Caki2 (cell line): ENCODE measurements at regions not wholly inside any gene's neighbourhood (a gene's known extent, or its start where the extent isn't known, plus 50 kb on each side); places are given as distances from the start of the nearest gene placed in this dataset.

Experiments used
- DNase-seq: peaks from one replicate; pipeline ENCODE4 v3.0.0-alpha.2; 2015; ENCODE audit warnings: low read depth
- in situ Hi-C: cut with HindIII; loops from 2 replicates; pipeline ENCODE4 v1.10.0; 2016; ENCODE audit warnings: low sequenced_read_pairs, low pct_unique_long_range_greater_than_20kb, mixed read lengths

DNA sequence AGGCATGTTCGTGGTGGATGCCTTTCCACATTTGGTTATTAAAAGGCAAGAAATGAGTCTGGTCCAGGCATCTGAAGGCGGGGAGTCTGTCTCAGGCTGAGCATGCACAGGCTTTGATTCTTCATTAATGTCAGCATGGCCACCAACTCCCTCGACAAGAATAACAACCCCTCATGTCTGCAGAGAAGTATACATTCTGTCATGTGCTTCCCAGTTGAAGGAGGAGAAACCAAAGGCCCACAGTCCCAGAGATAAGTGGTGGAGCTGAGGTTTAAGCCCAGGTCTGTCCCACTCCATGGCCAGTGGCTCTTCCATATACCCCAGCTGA, 61.6 kb upstream of the LAPTM5 start:
- no peak for DNase-seq
- in situ Hi-C loops, result loop anchor here (25.0 kb wide), 1 partner anchor 93 kb away; the partner anchor contains the start of gene SDC3

DNA sequence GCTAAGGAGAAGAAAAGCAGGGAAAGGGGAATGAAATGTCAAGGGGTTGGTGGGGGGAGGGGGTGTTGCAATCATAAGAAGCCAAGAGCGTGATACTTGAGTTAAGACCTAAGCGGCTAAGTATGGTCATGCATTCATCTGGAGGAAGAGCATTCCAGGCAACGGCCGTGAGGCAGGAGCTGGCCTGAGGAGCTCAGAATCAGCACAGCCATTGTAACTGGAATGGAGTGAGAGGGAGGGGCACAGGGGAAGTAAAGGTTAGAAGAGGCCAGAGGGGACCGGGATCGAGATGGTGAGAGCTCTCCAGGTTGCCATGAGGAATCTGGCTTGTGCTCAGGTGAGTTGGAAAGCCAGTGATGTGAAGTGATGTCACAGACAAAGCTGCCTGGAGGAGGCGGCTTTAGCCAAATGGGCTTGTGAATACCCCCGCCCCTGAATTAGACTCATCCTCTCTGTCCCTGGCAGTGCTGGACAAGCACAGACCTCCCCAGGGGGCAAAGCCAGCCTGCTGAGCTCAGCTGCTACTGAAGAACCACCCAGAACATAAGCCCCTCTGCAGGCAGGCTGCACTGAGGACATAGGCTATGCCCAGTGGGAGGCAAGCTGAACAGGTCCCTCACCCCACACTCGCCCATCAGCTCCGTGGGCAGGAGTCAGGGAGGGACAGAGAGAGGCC, 61.1 kb upstream of the LAPTM5 start:
- no peak for DNase-seq
- in situ Hi-C loops, result loop anchor here (25.0 kb wide), 1 partner anchor 94 kb away; the partner anchor contains the start of gene SDC3

DNA sequence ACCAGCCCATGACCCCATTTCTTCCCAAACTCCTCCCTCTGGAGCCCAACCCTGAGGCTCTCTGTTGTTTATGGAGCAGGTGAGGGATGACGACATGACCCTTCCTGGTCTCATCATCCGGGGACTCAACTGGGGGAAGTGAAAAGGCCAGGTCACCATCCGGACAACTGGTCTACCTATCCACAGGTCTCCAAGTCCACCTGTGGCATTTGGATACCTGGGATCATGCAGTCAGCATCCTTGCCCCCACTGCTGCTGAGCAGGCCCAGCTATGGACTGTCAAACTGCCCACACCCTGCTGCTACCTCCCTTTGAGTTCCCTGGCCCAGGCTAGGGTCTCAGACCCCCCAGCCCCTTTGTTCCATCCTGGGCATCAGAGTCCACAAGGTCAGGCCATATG, 60.0 kb upstream of the LAPTM5 start:
- no peak for DNase-seq
- in situ Hi-C loops, result loop anchor here (25.0 kb wide), 1 partner anchor 95 kb away; the partner anchor contains the start of gene SDC3

DNA sequence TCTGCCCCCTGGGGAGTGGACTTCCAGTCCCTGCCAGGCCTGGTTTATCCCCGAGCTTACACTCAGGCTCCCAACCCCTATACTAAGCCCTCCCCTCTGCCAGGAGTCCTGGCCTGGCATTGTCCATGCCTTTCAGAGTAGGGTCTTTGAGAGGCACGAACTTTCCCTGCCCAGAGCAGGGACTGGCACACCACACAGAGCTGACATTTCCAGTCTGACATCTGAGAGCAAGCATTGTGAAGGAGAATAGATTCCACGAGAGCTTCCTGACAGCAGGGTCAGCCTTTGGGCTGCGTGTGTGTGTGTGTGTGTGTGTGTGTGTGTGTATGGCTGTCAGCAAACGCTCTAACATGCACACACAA, 59.5 kb upstream of the LAPTM5 start:
- no peak for DNase-seq
- in situ Hi-C loops, result loop anchor here (25.0 kb wide), 1 partner anchor 95 kb away; the partner anchor contains the start of gene SDC3

DNA sequence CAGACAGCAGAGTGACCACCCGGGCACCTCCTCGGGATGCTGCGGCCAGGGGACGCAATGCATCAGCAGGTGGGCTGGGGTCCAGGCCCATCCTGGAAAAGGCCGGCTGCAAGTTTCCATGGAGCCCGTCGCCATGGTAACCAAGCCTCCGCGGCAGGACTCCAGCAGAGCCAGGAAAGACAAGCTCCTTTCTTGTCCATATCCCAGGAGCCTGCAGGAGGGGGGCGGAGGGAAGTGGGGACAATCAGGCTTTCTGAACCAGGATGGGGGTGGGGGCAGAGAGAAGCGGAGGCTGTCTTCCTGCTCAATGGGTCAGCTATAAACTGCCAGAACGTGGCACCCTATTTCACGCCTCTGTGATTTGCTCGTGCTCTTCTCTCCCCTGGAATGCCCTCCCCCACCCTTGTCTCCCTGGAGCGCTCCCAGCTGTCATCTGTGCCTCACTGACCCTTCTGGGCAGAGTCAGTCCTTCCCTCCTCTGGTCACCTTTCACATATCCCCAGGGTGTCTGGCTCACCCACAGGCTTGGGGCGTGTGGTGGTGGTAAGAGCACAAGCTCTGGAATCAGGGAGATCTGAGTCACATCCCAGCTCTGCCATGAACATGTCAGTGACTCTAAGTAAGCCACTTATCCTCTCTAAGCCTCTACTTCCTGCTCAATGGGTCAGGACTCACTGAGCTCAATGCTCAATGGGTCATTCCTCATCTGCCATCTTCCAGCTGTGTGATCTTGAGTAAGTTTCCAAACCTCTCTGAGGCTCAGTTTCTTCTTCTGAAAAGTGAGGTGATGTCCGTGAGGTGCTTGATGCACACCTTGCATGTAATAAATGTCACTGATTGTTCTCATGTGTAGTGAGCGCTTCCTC, 58.9 kb upstream of the LAPTM5 start:
- in situ Hi-C loops, result loop anchor here (25.0 kb wide), 1 partner anchor 96 kb away; the partner anchor contains the start of gene SDC3
- peak; percentile 98 for DNase-seq

DNA sequence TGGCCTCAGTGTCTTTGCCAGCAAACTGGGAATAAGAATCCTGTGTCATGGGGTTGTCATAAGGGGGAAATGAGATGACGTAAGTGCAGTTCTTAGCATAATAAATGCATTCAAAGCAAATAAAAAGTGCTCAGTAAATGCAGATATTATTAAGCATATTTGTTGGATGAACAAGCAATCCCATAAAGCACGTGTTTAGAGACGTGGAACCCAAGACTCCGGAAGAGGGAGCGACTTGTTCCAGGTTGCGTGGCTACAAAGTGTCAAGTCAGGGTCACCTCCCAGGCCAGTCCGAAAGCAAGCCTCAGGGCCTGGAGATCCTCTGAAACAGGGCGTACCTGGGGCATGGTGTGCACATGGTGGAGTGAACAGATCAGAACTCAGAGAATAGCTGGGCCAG, 58.0 kb upstream of the LAPTM5 start:
- no peak for DNase-seq
- in situ Hi-C loops, result loop anchor here (25.0 kb wide), 1 partner anchor 97 kb away; the partner anchor contains the start of gene SDC3

DNA sequence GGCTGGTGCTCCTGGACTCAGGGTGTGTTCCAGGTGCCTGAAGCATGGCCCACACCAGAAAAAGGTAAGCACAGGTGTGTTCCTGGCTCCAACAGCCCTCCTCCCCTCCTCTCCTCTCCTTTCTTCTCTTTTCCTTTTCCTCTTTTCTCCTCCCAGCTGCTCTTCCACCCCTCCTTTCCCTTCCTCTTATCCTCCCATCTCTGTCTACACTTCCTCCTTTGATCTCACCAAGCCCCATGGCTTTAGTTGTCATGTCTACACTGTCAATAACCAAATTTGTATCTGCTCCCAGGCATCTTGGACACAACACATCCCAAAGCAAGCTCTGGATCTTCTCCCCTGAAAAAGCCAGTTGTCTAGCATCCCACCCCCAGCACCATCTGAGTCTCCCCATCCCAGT, 56.7 kb upstream of the LAPTM5 start:
- in situ Hi-C loops, result loop anchor here (25.0 kb wide), 1 partner anchor 98 kb away; the partner anchor contains the start of gene SDC3
- DNase-seq, result no peak

DNA sequence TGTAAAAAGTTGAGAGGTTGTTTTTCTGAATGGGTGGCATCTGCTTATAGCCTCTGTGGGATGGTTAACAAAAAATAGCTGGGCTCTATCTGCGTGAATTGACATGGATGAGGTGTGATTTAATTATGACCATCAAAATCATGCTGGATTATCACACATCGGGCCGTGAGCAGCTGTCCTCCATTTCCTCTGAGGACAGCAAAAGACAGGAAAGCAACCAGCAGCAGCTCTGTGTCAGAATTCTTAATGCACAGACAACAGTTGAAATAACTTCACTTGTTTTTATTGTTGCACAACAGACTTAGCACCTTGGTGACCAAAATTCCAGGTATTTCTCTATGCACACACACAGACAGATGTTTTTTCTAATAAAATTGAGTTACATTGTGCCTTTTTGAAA, 54.5 kb upstream of the LAPTM5 start:
- no peak for DNase-seq
- in situ Hi-C loops, result loop anchor here (25.0 kb wide), 1 partner anchor 100 kb away; the partner anchor contains the start of gene SDC3

DNA sequence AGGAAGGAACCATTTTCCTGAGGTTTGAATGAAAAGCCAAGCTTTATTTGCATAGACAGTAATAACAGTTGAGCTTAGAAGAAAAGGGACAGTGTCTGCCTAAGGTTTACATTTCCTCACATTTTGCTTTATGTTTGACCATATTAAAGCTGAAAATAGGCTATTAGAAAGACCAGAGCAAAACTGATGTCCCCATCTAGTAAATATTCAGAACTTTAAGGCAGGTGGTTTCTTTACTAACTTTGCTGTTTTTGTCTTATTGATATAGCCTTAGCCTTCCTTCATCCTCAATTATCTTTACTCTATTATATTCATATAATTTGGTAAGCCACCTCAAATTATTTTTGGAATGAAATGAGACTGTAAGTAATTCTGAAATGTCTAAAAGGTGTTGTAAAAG, 53.6 kb upstream of the LAPTM5 start:
- no peak for DNase-seq
- in situ Hi-C loops, result loop anchor here (25.0 kb wide), 1 partner anchor 101 kb away; the partner anchor contains the start of gene SDC3

DNA sequence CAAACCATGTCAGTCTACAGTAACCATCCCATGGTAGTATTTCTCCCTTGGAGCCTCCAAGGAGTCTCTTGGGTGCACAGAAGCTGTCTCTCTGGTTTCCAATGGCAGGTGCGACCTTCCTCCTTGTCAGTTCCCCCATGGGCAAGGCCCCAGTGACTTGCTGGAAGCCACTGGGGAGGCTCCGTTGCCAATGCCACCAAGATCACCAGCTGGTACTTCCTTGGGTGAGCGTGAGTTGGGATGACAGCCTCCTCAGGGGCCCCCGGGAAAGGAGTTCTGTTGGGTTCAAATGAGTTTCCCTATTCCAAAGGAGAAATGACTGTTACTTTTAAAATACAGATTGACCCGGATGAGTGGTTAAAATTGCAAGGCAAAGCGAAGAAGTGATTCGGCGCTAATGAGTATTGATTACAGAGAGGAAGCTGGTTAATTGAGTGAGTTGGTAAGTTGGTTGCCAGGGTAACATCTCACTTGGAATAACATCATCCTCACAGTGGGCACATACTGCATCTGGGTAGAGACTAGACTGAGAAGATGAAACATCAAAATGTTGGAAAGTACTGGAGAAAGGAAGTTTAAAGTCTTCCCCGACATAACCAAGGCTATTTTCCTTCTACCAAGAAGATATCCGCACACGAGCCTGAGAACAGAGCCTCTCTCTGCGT, 53.0 kb upstream of the LAPTM5 start:
- in situ Hi-C loops, result loop anchor here (25.0 kb wide), 1 partner anchor 102 kb away; the partner anchor contains the start of gene SDC3
- no peak for DNase-seq

DNA sequence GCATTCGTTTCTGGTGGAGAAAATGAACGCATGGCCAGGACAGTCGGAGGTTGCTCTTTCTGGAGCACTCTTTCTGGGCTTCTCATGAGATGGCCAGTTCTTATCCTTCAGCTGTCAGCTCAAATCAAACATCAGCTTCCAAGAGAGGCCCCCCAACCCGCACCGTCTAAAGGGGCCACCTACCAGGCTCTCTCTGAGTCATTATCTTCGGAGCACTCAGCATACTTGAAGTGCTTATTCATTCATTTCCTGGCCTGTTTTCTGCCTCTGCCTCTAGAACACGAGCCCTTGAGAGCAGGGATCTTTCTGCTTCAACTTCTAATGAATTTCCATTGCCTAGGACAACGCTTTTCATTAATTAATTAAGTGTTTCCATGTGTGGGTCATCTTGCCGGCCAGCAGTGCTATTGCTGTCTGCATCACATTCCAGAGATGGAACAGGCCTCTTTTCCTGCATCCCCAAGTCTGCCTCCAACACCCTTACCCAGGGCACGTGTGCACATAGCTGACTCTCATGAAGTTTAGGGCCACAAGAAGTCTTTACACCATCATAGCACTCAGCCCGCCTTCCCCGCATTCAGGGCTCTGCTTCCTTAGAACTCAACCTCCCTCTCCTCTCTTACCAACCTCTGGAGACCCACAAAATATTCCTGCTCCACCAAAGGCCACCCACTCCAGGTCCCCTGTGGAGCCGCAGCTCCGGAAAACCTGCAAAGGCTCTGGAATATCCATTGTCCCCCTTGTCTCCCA, 52.1 kb upstream of the LAPTM5 start:
- peak; percentile 35 for DNase-seq
- in situ Hi-C loops, result loop anchor here (25.0 kb wide), 1 partner anchor 103 kb away; the partner anchor contains the start of gene SDC3

DNA sequence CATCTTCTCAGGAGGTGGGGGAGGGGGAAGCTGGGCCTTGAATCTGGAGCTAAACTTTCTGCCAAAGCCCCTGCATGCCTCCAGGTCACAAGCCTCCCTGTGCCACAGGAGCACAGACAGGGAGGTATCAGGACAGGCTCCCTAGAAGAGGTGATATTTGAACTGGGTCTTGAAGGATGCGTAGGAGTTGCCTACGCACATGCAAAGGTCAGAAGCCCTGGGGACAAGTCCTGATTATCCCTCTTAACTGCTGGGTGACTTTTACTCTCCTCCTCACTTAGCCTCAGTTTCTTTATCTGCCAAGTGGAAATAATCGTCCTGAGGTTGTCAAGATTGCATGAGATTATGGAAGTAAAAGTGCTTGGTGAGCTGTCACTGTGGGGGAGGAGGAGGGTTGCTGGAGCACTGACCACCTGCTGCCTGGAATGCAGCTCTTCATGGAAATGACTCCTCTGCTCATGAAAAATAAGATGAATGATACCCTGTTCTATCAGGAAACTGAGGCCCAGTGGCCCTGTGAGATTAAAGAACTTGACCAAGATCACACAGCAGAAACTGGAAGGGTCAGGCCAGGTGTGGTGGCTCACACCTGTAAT, 50.6 kb upstream of the LAPTM5 start:
- in situ Hi-C loops, result loop anchor here (25.0 kb wide), 1 partner anchor 104 kb away; the partner anchor contains the start of gene SDC3
- DNase-seq, result no peak

DNA sequence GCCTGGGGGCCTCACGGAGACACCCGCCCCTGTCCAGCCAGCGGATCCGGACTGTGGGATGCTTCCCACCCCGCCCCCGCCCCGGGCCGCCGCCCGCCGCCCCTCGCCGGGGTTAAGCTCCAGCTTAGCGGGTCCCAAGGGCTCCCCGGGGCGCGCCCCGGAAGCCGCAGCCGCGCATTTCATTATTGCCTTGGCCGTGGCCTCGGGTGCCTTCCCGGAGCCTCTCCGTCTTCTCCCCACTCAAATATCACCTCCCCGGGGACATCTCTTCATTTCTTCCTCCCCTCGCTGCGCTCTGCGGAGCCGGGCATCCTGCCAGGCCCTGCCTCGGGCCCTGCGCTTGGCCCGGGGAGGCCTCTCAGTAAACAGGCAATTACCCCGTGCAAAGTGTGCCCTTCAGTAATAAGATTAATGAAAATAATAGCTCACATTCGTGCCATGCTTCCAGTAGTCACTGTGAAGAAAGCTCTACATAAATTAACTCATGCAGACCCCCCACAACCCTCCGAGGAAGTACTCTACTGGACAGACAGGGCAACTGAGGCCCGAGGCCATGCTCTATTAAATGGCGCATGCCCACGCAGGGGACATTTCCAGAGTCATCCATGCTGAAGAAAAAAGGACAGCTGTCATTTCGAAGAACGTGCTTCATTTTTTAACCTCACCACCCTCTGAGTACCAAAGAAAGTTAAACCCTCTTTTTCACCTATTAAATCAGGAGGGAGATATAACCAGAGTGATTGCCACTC, 49.9 kb upstream of the LAPTM5 start:
- in situ Hi-C loops, result loop anchor here (25.0 kb wide), 1 partner anchor 105 kb away; the partner anchor contains the start of gene SDC3
- DNase-seq, result no peak
